Naive thymus-derived CD8-positive, alpha-beta T cell (primary cell): ENCODE measurements at regions not wholly inside any gene's neighbourhood (a gene's known extent, or its start where the extent isn't known, plus 50 kb on each side); places are given as distances from the start of the nearest gene placed in this dataset.

ENCODE experiments used
- ATAC-seq, 2 donors: fragments of 150-1000 bp; cut with Tn5 transposase in 1 of 2; sonication (Bioruptor Pico), chemical (Tn5 transposase) in 1 of 2; 1 replicate in 1 of 2; 2 replicates in 1 of 2; pipeline ENCODE4 v1.10.0; 2021; ENCODE audit warnings: mild to moderate bottlenecking in 2 of 2, moderate library complexity in 2 of 2
- POLR2A ChIA-PET: fragments of 350-600 bp; sonication (Branson Sonifier 250); formaldehyde crosslinking; loops from one replicate; lab custom pipeline; 2021; ENCODE audit warnings: antibody characterized with exemption; lab: Charles Lee
- DNase-seq, 10 donors: peaks; one replicate each; pipeline versions ENCODE4 v3.0.0 to v3.0.0-alpha.2; 2020 to 2022
- H3K27ac Mint-ChIP-seq, 10 donors: one replicate each; pipeline ENCODE4 v1.8.0; 2020 to 2022; ENCODE audit warnings: mild to moderate bottlenecking in 10 of 10, mixed read lengths in 10 of 10, moderate library complexity in 4 of 10, inconsistent platforms in 1 of 10
- H3K27me3 Mint-ChIP-seq, 5 donors: one replicate each; pipeline ENCODE4 v1.8.0; 2021 to 2022; ENCODE audit warnings: mixed read lengths in 5 of 5
- H3K36me3 Mint-ChIP-seq, 3 donors: one replicate each; pipeline ENCODE4 v1.8.0; 2020 to 2022; ENCODE audit warnings: mixed read lengths in 3 of 3, mild to moderate bottlenecking in 2 of 3, inconsistent platforms in 1 of 3
- H3K4me1 Mint-ChIP-seq, 4 donors: one replicate each; pipeline ENCODE4 v1.8.0; 2021 to 2022; ENCODE audit warnings: mixed read lengths in 4 of 4
- H3K4me3 Mint-ChIP-seq, 10 donors: one replicate each; pipeline ENCODE4 v1.8.0; 2020 to 2022; ENCODE audit warnings: mild to moderate bottlenecking in 10 of 10, mixed read lengths in 10 of 10, moderate library complexity in 6 of 10, inconsistent platforms in 1 of 10
- H3K9me3 Mint-ChIP-seq, 9 donors: one replicate each; pipeline ENCODE4 v1.8.0; 2020 to 2022; ENCODE audit warnings: mixed read lengths in 9 of 9, mild to moderate bottlenecking in 3 of 9, inconsistent platforms in 1 of 9, moderate library complexity in 1 of 9

GRCh38 chr15:70586241-70586640 is 177.1 kb downstream of the UACA start:
- peaks cover 5 to 25% (median 21%) of the 10 kb centered on the region in 5 donors for H3K27me3 Mint-ChIP-seq
- H3K9me3 Mint-ChIP-seq, result peaks cover 0 to under 1% (median 0%) of the 10 kb centered on the region in 9 donors
- POLR2A ChIA-PET, result interaction anchor here (0.8 to 1.7 kb wide), 4 partner anchors 27 to 83 kb away, joined by 3 to 9 read pairs (median 4); no protein-coding TSS in a partner anchor
- H3K4me1 Mint-ChIP-seq, result peaks cover 10 to 19% (median 16%) of the 10 kb centered on the region in 4 donors
- no peaks in the 10 kb centered on the region for H3K36me3 Mint-ChIP-seq
- H3K27ac Mint-ChIP-seq, result peak overlapping the region in 4 of 10 donors; percentile 14 to 72 (median 57)
- DNase-seq, result no peak
- no peak for ATAC-seq
- H3K4me3 Mint-ChIP-seq, result peak overlapping the region in 9 of 10 donors; percentile 52 to 89 (median 67)

- Mint-ChIP-seq H3K4me3 (peak overlapping the region; percentile 52 to 89 (median 68)), H3K9me3 (no peaks in the 10 kb centered on the region), H3K27ac (peak overlapping the region in 3 of 10 donors; percentile 63 to 72 (median 66)), H3K4me1 (peaks cover 10 to 19% (median 16%) of the 10 kb centered on the region in 4 donors), H3K36me3 (no peaks in the 10 kb centered on the region), H3K27me3 (peaks cover 5 to 25% (median 21%) of the 10 kb centered on the region in 5 donors)
- POLR2A ChIA-PET, result interaction anchor here (0.8 to 1.7 kb wide), 6 partner anchors 10 to 82 kb away, joined by 3 to 9 read pairs (median 4); no protein-coding TSS in a partner anchor
- ATAC-seq (peak; percentile 68 to 70), DNase-seq (peak in 4 of 10 donors; percentile 4 to 13 (median 9))
These were observed 177.7 kb downstream of the UACA start for GRCh38 chr15:70585707-70586034.

DNA sequence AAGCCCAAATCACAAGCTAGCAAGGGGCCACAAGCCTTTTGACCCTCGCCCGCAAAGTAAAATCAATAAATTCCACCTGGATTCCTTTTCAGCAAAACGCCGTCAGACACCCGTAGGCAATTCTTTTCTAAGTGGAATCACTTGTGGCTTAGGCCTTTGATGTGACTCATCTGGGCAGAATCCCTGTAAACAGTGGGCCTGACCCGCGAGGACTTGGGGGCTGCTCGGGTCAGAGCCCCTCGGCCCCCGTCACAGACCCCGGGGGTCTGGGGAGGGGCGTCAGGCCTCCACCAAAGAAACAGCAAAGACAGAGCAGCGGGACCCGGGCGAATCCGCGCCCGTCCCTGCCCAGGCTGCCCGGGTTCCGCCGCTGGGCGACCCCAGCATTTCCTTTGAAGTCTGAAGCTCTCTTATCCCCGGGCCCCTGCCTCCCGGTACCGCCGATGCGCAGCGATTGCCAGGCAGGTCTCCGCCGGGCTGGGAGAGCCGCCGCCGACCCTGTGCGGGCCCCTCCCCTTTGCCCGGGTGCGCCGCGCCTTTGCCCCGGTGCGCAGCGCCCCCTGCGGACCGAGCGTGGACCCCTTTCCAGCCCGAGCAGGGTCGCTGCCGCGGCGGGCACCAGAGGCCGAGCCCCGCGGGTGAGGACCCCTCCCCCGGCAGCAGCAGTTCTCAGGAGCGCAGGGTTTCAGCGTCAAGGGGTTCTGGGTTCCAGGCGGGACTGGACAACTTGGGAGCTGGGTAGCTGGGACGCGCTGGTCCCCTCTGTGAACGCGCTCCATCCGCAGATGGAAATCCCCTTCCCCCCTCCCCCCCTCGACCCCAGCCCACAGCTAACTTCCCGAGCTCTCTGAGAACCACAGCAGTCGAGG is 178.3 kb downstream of the UACA start:
- POLR2A ChIA-PET, result interaction anchor here (0.8 to 1.7 kb wide), 5 partner anchors 10 to 82 kb away, joined by 3 to 9 read pairs (median 4); no protein-coding TSS in a partner anchor
- Mint-ChIP-seq H3K9me3 (no peaks in the 10 kb centered on the region), H3K27ac (peak overlapping the region in 1 of 10 donors; percentile 50), H3K27me3 (peaks cover 5 to 25% (median 19%) of the 10 kb centered on the region in 5 donors), H3K4me3 (peak overlapping the region; percentile 42 to 76 (median 62)), H3K36me3 (no peaks in the 10 kb centered on the region), H3K4me1 (peaks cover 10 to 19% (median 16%) of the 10 kb centered on the region in 4 donors)
- DNase-seq (peak; percentile 32 to 74 (median 58)), ATAC-seq (peak; percentile 87 to 89)

GRCh38 chr15:70584441-70584837 is 178.9 kb downstream of the UACA start:
- DNase-seq (no peak), ATAC-seq (no peak)
- Mint-ChIP-seq H3K4me3 (peak overlapping the region in 9 of 10 donors; percentile 42 to 76 (median 57)), H3K27me3 (peaks cover 5 to 21% (median 19%) of the 10 kb centered on the region in 5 donors), H3K27ac (peak overlapping the region in 3 of 10 donors; percentile 1 to 50 (median 7)), H3K36me3 (no peaks in the 10 kb centered on the region), H3K4me1 (peaks cover 12 to 19% (median 15%) of the 10 kb centered on the region in 4 donors), H3K9me3 (no peaks in the 10 kb centered on the region)
- POLR2A ChIA-PET, result interaction anchor here (1.1 to 1.7 kb wide), 3 partner anchors 9 to 56 kb away, joined by 3 to 9 read pairs (median 4); no protein-coding TSS in a partner anchor

DNA sequence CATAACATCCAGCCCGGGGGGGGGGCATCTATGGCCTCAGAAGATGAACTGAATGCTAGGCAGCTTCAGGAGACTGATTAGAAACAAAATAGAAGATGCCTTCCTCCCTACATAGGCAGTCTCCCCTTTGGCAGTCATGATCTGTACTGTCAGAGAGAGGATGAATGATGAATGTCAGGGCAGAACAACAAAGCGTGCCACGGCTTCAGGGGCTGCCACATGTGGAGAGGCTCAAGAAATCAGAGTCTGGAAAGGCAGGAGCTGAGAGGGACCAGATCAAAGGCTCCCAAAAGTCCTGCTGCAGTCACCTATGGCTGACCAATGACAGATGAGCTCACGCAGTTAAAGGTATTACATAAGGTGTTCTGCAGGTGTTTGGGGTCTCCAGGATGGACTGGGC is 180.4 kb downstream of the UACA start:
- POLR2A ChIA-PET, result no interaction called here
- Mint-ChIP-seq H3K4me3 (no peak overlapping the region), H3K4me1 (peaks cover 8 to 17% (median 11%) of the 10 kb centered on the region in 4 donors), H3K9me3 (no peaks in the 10 kb centered on the region), H3K27me3 (peaks cover 0 to 16% (median 7%) of the 10 kb centered on the region in 5 donors), H3K27ac (no peak overlapping the region), H3K36me3 (no peaks in the 10 kb centered on the region)
- ATAC-seq (no peak), DNase-seq (no peak)

- no peak for ATAC-seq
- Mint-ChIP-seq H3K4me3 (no peak overlapping the region), H3K27me3 (peaks cover 0 to 12% (median under 1%) of the 10 kb centered on the region in 5 donors), H3K9me3 (no peaks in the 10 kb centered on the region), H3K4me1 (peaks cover 8 to 17% (median 11%) of the 10 kb centered on the region in 4 donors), H3K27ac (no peak overlapping the region), H3K36me3 (no peaks in the 10 kb centered on the region)
- no peak for DNase-seq
- POLR2A ChIA-PET, result no interaction called here
These were observed 181.0 kb downstream of the UACA start for GRCh38 chr15:70582143-70582945.

DNA sequence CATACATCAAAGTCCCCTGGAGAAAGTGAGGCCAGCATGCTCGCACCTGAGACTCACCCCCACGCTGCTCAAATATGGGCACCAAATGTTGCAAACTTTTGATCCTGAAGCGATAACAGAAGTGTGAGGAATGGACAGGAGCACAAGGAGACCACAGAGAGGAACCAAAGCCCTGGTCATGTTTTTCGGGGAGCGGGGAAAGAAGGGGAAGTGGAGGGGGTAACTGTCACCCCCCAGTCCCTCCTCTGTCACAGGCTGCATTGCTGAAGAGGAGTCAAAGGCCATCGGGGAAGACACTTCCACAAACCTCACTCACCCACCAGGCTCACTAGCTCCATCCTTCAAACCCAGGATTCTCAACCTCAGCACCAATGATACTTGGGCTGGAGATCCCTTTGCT is 182.4 kb downstream of the UACA start:
- POLR2A ChIA-PET, result interaction anchor here (1.5 kb wide), 1 partner anchor 19 kb away, joined by 4 read pairs; no protein-coding TSS in a partner anchor
- H3K36me3 Mint-ChIP-seq, result no peaks in the 10 kb centered on the region
- no peak overlapping the region for H3K27ac Mint-ChIP-seq
- ATAC-seq (no peak), DNase-seq (no peak)
- no peaks in the 10 kb centered on the region for H3K9me3 Mint-ChIP-seq
- H3K4me1 Mint-ChIP-seq, result peaks cover 8 to 18% (median 10%) of the 10 kb centered on the region in 4 donors
- peaks cover 0 to 7% (median 0%) of the 10 kb centered on the region in 5 donors for H3K27me3 Mint-ChIP-seq
- H3K4me3 Mint-ChIP-seq, result no peak overlapping the region

- Mint-ChIP-seq H3K4me1 (peaks cover 4 to 18% (median 9%) of the 10 kb centered on the region in 4 donors), H3K27ac (no peak overlapping the region), H3K4me3 (no peak overlapping the region), H3K27me3 (peaks cover 0 to 5% (median 0%) of the 10 kb centered on the region in 5 donors), H3K36me3 (peaks cover 0 to 4% (median 0%) of the 10 kb centered on the region in 3 donors), H3K9me3 (peaks cover 0 to 5% (median 0%) of the 10 kb centered on the region in 9 donors)
- DNase-seq (no peak), ATAC-seq (no peak)
- POLR2A ChIA-PET, result interaction anchor here (1.5 kb wide), 1 partner anchor 18 kb away, joined by 4 read pairs; no protein-coding TSS in a partner anchor
These were observed 183.1 kb downstream of the UACA start for GRCh38 chr15:70580286-70580685.

DNA sequence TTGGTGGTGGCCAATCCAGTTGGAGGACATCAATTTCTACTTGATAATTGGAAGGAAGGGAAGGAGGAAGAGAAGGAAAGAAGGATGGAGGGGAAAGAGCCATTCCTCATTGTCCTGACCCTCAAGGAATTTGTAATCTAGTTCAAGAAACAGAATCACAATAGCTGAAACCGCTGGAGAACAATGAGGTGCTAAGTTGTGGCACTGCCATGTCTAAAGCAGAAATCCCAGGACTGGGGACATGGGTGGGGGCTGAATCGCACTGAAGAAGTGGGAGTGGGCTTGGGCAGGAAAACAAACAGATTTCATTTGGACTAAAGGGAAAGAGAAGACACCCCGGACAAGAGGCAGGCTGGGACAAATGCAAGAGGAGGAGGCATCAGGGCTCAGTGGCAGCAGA is 183.6 kb downstream of the UACA start:
- ATAC-seq, result no peak
- H3K36me3 Mint-ChIP-seq, result peaks cover 0 to 8% (median under 1%) of the 10 kb centered on the region in 3 donors

GRCh38 chr15:70578196-70578595 is 185.2 kb downstream of the UACA start:
- Mint-ChIP-seq H3K4me3 (no peak overlapping the region), H3K27me3 (no peaks in the 10 kb centered on the region), H3K9me3 (peaks cover 3 to 17% (median 5%) of the 10 kb centered on the region in 9 donors), H3K27ac (no peak overlapping the region), H3K36me3 (peaks cover 0 to 14% (median 5%) of the 10 kb centered on the region in 3 donors), H3K4me1 (peaks cover 0 to 13% (median 9%) of the 10 kb centered on the region in 4 donors)
- POLR2A ChIA-PET, result no interaction called here
- no peak for ATAC-seq
- DNase-seq, result no peak

More for the DNA sequence above, 183.6 kb downstream of the UACA start:
- POLR2A ChIA-PET, result interaction anchor here (1.5 kb wide), 1 partner anchor 17 kb away, joined by 4 read pairs; no protein-coding TSS in a partner anchor
- Mint-ChIP-seq H3K27me3 (peaks cover 0 to 5% (median 0%) of the 10 kb centered on the region in 5 donors), H3K27ac (peak overlapping the region in 1 of 10 donors; percentile 84), H3K9me3 (peaks cover 0 to 10% (median 0%) of the 10 kb centered on the region in 9 donors), H3K4me1 (peaks cover 2 to 18% (median 8%) of the 10 kb centered on the region in 4 donors), H3K4me3 (no peak overlapping the region)
- DNase-seq, result no peak

DNA sequence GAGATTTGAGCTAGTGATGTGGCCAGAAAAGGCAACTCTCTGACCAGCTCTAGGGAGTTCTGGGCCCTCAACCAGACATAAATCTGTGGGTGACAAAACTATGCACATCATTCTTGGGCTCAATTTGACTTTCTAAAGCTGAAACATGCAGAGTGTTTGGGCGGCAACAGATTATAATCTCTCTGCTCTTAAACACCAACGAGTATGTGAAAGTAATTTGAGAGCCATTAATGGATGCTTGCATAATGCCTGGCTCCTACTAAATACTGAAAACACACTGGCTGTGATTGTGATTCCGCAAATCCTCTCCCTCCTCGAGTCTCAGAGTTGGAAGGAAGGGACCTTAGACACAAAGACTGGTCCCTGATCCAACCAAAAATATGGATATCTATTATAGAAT is 186.7 kb downstream of the UACA start:
- DNase-seq, result no peak
- Mint-ChIP-seq H3K4me3 (no peak overlapping the region), H3K27me3 (no peaks in the 10 kb centered on the region), H3K36me3 (peaks cover 0 to 14% (median 5%) of the 10 kb centered on the region in 3 donors), H3K9me3 (peaks cover 3 to 17% (median 5%) of the 10 kb centered on the region in 9 donors), H3K4me1 (peaks cover 0 to 13% (median 9%) of the 10 kb centered on the region in 4 donors), H3K27ac (no peak overlapping the region)
- ATAC-seq, result no peak
- POLR2A ChIA-PET, result no interaction called here

DNA sequence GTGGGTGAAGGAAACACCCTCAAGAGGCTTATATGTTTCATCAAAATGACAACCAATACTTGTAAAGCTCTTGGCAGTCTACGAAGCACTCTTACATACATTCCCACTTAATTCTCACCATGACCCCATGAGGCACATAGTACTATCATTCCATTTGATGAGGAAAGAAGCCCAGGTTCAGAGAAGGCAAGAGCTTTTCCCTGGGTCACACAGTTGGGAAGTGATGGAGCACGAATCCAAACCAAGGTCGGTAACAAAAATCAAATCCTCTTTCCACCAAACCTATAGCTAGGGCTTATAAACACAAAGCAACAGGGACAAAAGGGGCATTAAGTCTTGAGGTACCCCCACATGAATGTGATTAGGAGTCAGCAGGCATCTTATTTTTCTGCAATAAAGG is 187.1 kb downstream of the UACA start:
- Mint-ChIP-seq H3K4me3 (no peak overlapping the region), H3K36me3 (peaks cover 0 to 14% (median 5%) of the 10 kb centered on the region in 3 donors), H3K4me1 (peaks cover 0 to 13% (median 9%) of the 10 kb centered on the region in 4 donors), H3K9me3 (peaks cover 3 to 17% (median 5%) of the 10 kb centered on the region in 9 donors), H3K27ac (peak overlapping the region in 1 of 10 donors; percentile 23), H3K27me3 (no peaks in the 10 kb centered on the region)
- ATAC-seq (no peak), DNase-seq (no peak)
- POLR2A ChIA-PET, result no interaction called here
